ENCODE measurements at regions not wholly inside any gene's neighbourhood (a gene's known extent, or its start where the extent isn't known, plus 50 kb on each side); places are given as distances from the start of the nearest gene placed in this dataset.

- TF ChIP-seq CTCF (conservative IDR thresholded peaks at IDR 0.05) = no peak
Observed at GRCh38 chr2:142339261-142339660, 208.4 kb upstream of the LRP1B start.

More at GRCh38 chr2:142339261-142339660, 208.4 kb upstream of the LRP1B start:
- no peak overlapping the region for H3K27ac ChIP-seq (ENCODE audit: insufficient read length, low read depth, low read length)
- peaks cover 0 to 2% of the 10 kb centered on the region in 2 experiments; a peak in 2 of 5 replicates for H3K9me3 Mint-ChIP-seq
- H4K91ac ChIP-seq (ENCODE audit: insufficient read length, low read depth, low read length) = no peak overlapping the region
- H3K27me3 Mint-ChIP-seq (ENCODE audit: low read depth) = no peaks in the 10 kb centered on the region
- no peaks in the 10 kb centered on the region for H3K4me1 Mint-ChIP-seq
- H3K18ac ChIP-seq (ENCODE audit: insufficient read length, low read depth, low read length) = no peak overlapping the region
- no peak overlapping the region for H2BK120ac ChIP-seq (ENCODE audit: low read depth, low read length, poor library complexity, severe bottlenecking)
- no peak overlapping the region for H3K4me2 ChIP-seq (ENCODE audit: insufficient read depth, insufficient read length, low read length)
- H3T11ph ChIP-seq (ENCODE audit: low read length) = no peak overlapping the region
- no peak overlapping the region for H4K8ac ChIP-seq (replicated peaks; ENCODE audit: insufficient read length, low read depth, low read length)
- H3K79me1 ChIP-seq (ENCODE audit: insufficient read depth, low read depth, low read length, poor library complexity, severe bottlenecking) = no peaks in the 10 kb centered on the region
- no peak overlapping the region for H3K4ac ChIP-seq (ENCODE audit: low read depth, low read length)
- no peak overlapping the region for H3K27ac Mint-ChIP-seq
- H3K56ac ChIP-seq (ENCODE audit: insufficient read length, low read depth, low read length) = no peak overlapping the region
- H3K27me3 ChIP-seq (ENCODE audit: insufficient read depth, low read length) = no peaks in the 10 kb centered on the region
- no peaks in the 10 kb centered on the region for H3K36me3 Mint-ChIP-seq (ENCODE audit: insufficient read depth in 1 of 3, low read depth in 3 of 3)
- no peak overlapping the region for H2AFZ ChIP-seq (ENCODE audit: low read length)
- no peaks in the 10 kb centered on the region for H3K9me3 ChIP-seq (ENCODE audit: control insufficient read depth, low read depth, low read length)
- no peak overlapping the region for H3K9ac ChIP-seq (ENCODE audit: extremely low read depth, insufficient read length, low read length)
- no peak overlapping the region for H4K5ac ChIP-seq (ENCODE audit: insufficient read length, low read depth, low read length)
- no peaks in the 10 kb centered on the region for H4K20me1 ChIP-seq (ENCODE audit: control insufficient read depth, insufficient read depth, insufficient read length)
- no peak for DNase-seq
- H2BK5ac ChIP-seq (ENCODE audit: insufficient read length, low read length) = no peak overlapping the region
- H2AK5ac ChIP-seq (ENCODE audit: insufficient read length, low read length) = no peak overlapping the region
- H3K79me2 ChIP-seq (ENCODE audit: insufficient read depth, low read length) = no peaks in the 10 kb centered on the region
- H3K23ac ChIP-seq (ENCODE audit: insufficient read length, low read depth, low read length) = no peak overlapping the region
- no peak overlapping the region for H2BK12ac ChIP-seq (ENCODE audit: insufficient read length, low read depth, low read length)
- no peak overlapping the region for H2BK15ac ChIP-seq (ENCODE audit: low read depth, low read length)
- H3K4me1 ChIP-seq (ENCODE audit: insufficient read depth, low read length) = no peaks in the 10 kb centered on the region
- no peak overlapping the region for H3K4me3 Mint-ChIP-seq
- no peak overlapping the region for H3K14ac ChIP-seq (ENCODE audit: insufficient read depth, low read length)
- no peaks in the 10 kb centered on the region for H3K23me2 ChIP-seq (ENCODE audit: insufficient read length, low read depth, low read length, poor library complexity, severe bottlenecking)
- H2BK20ac ChIP-seq (ENCODE audit: low read depth, low read length, poor library complexity, severe bottlenecking) = no peak overlapping the region

Measured in H9 (cell line).